ENCODE measurements at regions not wholly inside any gene's neighbourhood (a gene's known extent, or its start where the extent isn't known, plus 50 kb on each side); places are given as distances from the start of the nearest gene placed in this dataset.

DNA sequence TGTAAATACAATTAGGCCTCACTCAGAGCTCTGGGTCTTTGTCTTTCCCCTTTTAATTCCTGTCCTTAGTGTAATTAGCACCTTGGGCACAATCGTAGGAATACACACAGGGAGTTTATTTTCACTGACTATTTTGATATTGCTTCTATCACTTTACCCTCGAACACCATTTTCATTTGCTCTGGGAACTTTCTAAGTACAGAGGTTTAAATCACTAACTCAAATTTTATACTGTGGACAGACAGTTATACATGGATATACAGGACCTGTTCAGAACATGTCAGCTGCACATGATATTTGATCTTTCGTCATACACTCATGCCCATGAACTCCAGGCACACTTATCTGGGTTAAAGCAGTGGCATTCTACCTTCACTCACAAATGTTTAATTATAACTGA, 217.8 kb upstream of the TMEM161B start (continued):
- TF ChIP-seq, protein P1, sequence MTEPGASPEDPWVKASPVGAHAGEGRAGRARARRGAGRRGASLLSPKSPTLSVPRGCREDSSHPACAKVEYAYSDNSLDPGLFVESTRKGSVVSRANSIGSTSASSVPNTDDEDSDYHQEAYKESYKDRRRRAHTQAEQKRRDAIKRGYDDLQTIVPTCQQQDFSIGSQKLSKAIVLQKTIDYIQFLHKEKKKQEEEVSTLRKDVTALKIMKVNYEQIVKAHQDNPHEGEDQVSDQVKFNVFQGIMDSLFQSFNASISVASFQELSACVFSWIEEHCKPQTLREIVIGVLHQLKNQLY (CRISPR knock-in tag; IDR thresholded peaks at IDR 0.05), result no peak
- TF ChIP-seq JAZF1 (CRISPR knock-in tag; IDR thresholded peaks at IDR 0.05) (no peak), ZNF138 (CRISPR knock-in tag; conservative IDR thresholded peaks at IDR 0.05) (no peak), ELF4 (CRISPR knock-in tag; IDR thresholded peaks at IDR 0.05; ENCODE audit: low read depth) (no peak)

DNA sequence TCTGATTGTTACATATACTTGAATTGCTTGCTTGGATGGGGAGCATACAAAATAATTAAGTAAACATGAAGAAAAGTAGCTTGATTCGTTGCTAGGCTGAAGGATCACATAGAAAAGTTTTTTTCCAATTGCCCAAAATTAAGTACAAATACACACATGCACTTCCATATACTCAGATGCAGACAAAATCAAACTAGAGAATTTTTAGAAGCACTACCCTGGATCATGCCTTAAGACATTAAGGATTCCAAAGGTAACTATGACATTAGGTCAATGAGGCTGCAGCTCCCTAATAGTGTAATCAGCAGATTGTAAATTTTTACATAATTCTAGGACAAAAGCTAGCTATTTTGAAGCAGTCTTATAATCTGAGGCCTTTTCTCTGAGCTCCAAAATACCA, 216.9 kb upstream of the TMEM161B start:
- POLR2A ChIA-PET, result no interaction called here
- ATAC-seq (no peak), DNase-seq (ENCODE audit: low spot score) (no peak)
- Mint-ChIP-seq H3K9me3 (no peaks in the 10 kb centered on the region), H3K4me3 (no peak overlapping the region), H3K27me3 (ENCODE audit: low read depth) (no peaks in the 10 kb centered on the region), H3K36me3 (no peaks in the 10 kb centered on the region), H3K4me1 (peaks cover 64% of the 10 kb centered on the region), H3K27ac (no peak overlapping the region)
- CTCF ChIA-PET, result no interaction called here
- no peak for TF ChIP-seq MXD4 (CRISPR knock-in tag; IDR thresholded peaks at IDR 0.05; ENCODE audit: borderline replicate concordance)
- no peak for TF ChIP-seq CREB1 (CRISPR knock-in tag; IDR thresholded peaks at IDR 0.05)
- no peak for TF ChIP-seq NR3C1 (CRISPR knock-in tag; conservative IDR thresholded peaks at IDR 0.05; ENCODE audit: low read depth)
- no peak for TF ChIP-seq RORB (CRISPR knock-in tag; IDR thresholded peaks at IDR 0.05)
- TF ChIP-seq ETV6 (CRISPR knock-in tag; IDR thresholded peaks at IDR 0.05), result no peak

DNA sequence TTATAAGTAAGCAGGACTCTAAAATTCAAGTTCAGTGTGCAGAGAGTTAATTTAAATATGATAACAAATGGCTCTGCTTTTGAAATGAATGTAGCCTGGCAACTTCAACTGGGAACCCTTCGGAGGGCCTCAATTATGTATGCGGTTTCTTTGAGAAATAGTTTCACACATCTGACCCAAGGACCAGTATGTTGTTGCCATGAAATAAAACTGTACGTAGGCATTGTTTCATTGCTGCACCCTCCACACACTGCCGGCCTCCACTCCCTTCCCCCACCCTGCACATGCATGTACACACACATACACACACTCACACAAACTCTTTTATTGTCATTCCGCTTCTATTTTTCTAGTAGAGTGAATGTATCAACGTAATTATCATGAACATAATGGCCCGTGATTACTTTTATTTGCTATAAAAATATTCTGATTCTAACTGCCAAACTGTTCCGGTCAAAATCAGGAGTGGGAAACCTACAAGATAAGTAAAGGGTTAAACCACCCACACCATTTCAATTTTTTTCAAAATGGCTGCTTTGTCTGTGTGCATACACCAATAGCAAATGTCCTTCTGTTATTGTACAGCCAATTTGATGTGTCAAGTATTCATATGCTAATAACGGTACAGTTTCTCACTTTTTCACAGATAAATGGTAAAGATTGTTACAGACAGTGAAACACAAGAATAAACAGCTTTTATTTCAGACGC, 215.5 kb upstream of the TMEM161B start:
- TF ChIP-seq, protein P2, sequence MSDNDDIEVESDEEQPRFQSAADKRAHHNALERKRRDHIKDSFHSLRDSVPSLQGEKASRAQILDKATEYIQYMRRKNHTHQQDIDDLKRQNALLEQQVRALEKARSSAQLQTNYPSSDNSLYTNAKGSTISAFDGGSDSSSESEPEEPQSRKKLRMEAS (CRISPR knock-in tag; IDR thresholded peaks at IDR 0.05), result no peak
- no peak for TF ChIP-seq ESRRA (CRISPR knock-in tag; IDR thresholded peaks at IDR 0.05; ENCODE audit: borderline replicate concordance)
- no peak for TF ChIP-seq ELF4 (CRISPR knock-in tag; IDR thresholded peaks at IDR 0.05; ENCODE audit: low read depth)
- TF ChIP-seq ZNF263 (CRISPR knock-in tag; IDR thresholded peaks at IDR 0.05; ENCODE audit: low read depth), result no peak
- TF ChIP-seq, protein P3, sequence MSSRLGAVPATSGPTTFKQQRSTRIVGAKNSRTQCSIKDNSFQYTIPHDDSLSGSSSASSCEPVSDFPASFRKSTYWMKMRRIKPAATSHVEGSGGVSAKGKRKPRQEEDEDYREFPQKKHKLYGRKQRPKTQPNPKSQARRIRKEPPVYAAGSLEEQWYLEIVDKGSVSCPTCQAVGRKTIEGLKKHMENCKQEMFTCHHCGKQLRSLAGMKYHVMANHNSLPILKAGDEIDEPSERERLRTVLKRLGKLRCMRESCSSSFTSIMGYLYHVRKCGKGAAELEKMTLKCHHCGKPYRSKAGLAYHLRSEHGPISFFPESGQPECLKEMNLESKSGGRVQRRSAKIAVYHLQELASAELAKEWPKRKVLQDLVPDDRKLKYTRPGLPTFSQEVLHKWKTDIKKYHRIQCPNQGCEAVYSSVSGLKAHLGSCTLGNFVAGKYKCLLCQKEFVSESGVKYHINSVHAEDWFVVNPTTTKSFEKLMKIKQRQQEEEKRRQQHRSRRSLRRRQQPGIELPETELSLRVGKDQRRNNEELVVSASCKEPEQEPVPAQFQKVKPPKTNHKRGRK (CRISPR knock-in tag; IDR thresholded peaks at IDR 0.05; ENCODE audit: borderline replicate concordance), result no peak
- TF ChIP-seq, protein P4, sequence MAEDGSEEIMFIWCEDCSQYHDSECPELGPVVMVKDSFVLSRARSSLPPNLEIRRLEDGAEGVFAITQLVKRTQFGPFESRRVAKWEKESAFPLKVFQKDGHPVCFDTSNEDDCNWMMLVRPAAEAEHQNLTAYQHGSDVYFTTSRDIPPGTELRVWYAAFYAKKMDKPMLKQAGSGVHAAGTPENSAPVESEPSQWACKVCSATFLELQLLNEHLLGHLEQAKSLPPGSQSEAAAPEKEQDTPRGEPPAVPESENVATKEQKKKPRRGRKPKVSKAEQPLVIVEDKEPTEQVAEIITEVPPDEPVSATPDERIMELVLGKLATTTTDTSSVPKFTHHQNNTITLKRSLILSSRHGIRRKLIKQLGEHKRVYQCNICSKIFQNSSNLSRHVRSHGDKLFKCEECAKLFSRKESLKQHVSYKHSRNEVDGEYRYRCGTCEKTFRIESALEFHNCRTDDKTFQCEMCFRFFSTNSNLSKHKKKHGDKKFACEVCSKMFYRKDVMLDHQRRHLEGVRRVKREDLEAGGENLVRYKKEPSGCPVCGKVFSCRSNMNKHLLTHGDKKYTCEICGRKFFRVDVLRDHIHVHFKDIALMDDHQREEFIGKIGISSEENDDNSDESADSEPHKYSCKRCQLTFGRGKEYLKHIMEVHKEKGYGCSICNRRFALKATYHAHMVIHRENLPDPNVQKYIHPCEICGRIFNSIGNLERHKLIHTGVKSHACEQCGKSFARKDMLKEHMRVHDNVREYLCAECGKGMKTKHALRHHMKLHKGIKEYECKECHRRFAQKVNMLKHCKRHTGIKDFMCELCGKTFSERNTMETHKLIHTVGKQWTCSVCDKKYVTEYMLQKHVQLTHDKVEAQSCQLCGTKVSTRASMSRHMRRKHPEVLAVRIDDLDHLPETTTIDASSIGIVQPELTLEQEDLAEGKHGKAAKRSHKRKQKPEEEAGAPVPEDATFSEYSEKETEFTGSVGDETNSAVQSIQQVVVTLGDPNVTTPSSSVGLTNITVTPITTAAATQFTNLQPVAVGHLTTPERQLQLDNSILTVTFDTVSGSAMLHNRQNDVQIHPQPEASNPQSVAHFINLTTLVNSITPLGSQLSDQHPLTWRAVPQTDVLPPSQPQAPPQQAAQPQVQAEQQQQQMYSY (CRISPR knock-in tag; IDR thresholded peaks at IDR 0.05), result no peak
- POLR2A ChIA-PET, result no interaction called here
- no peak for DNase-seq (ENCODE audit: low spot score)
- no peak for ATAC-seq
- Mint-ChIP-seq H3K27me3 (ENCODE audit: low read depth) (no peaks in the 10 kb centered on the region), H3K27ac (peak overlapping the region; percentile 37), H3K36me3 (no peaks in the 10 kb centered on the region), H3K9me3 (no peaks in the 10 kb centered on the region), H3K4me1 (peaks cover 60% of the 10 kb centered on the region), H3K4me3 (no peak overlapping the region)
- CTCF ChIA-PET, result no interaction called here
